GM06990 (cell line): ENCODE measurements at regions not wholly inside any gene's neighbourhood (a gene's known extent, or its start where the extent isn't known, plus 50 kb on each side); places are given as distances from the start of the nearest gene placed in this dataset.
"Not testable (repeated sequence)": the region's sequence is repeated elsewhere in the genome, so short reads cannot be mapped to it uniquely, and the experiment has no call there.

Experiments
- DNase-seq: peaks from one replicate; pipeline ENCODE4 v3.0.0-alpha.2; 2011; ENCODE audit not compliant: insufficient read length; ENCODE audit errors: extremely low read depth
- H3K27me3 ChIP-seq: replicated peaks from 2 replicates; pipeline ENCODE4 v1.6.0; 2011; ENCODE audit warnings: low read length; ENCODE audit not compliant: control insufficient read depth, insufficient read depth
- H3K36me3 ChIP-seq: 2 replicates; pipeline ENCODE4 v1.5.1; 2011; ENCODE audit warnings: low read length; ENCODE audit not compliant: control insufficient read depth, insufficient read depth
- H3K4me3 ChIP-seq: replicated peaks from 2 replicates; pipeline ENCODE4 v1.5.1; 2011; ENCODE audit warnings: low read depth, mild to moderate bottlenecking, control low read depth, low read length

DNA sequence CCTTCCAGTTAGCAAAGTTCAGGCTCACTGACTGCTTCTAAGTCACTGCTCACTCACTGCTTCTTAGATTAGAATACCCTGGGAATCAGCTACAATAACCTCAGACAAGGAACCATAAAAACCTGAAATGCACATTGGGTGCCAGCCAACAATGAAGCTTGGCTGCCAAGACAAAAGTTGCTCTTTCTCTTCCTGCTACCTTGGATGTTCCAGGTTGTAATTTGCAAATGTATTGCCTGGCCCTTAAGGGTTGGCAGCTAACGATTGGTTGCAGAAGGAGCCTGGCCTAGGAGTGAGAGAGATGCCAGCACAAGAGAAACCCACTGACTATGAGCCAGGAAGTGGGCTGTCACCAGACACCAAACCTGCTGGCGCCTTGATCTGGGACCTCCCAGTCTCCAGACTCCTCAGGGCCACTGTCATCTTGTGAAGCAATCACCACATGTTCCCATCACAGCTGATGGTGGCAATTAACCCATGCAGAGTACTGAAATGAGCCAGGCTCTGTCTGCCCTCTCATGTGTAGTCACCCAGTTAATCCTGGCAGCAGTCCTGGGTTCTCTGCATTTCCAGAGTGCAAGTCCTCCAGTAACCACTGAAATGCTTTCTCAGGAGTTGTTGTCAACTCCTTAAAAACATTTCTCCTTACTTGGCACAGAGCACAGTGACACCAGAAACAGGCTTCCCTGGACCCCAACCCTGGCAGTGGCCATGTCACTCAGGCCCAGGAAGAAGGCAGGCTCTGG, 240.3 kb upstream of the NPAP1 start:
- DNase-seq, H3K4me3 ChIP-seq, H3K36me3 ChIP-seq, H3K27me3 ChIP-seq: not testable (repeated sequence)

DNA sequence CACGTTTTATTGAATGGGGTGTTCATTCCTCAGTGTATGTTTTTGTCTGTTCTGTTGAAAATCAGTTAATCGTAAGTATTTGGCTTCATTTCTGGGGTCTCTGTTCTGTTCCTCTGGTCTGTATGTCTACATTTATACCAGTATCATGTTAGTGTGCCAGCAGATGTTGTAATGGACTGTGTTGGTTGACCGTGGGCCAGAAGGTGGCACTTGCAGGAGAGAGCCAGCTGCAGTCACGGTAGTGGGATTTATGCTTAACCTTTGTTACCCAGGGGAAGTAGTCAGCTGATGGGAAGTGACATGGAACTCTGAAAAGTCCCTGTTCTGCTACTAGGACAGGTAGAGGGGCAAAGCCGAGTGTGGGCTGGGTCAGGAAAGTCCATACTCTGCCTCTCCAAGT, 238.3 kb upstream of the NPAP1 start:
- DNase-seq, H3K4me3 ChIP-seq, H3K27me3 ChIP-seq, H3K36me3 ChIP-seq: not testable (repeated sequence)

DNA sequence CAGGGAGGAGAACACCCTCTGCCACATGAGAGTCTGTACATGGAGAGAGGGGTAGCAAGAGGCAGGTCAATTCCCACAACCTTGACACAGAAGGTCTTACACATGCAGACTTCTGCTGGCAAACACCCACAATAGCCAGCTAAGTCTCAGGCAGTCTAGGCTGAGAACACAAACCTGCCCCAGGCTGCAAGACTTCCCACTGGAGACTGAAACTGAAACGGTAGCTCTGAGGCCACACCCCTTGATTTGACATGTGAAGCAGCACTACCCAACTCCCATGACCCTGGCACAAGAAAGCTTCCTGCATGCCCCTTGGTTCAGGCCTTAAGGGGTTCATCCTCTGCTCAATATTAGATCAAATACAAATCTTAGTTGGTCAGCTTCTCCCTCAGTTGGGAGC, 237.8 kb upstream of the NPAP1 start:
- not testable (repeated sequence) for H3K4me3 ChIP-seq, H3K36me3 ChIP-seq, DNase-seq, H3K27me3 ChIP-seq

DNA sequence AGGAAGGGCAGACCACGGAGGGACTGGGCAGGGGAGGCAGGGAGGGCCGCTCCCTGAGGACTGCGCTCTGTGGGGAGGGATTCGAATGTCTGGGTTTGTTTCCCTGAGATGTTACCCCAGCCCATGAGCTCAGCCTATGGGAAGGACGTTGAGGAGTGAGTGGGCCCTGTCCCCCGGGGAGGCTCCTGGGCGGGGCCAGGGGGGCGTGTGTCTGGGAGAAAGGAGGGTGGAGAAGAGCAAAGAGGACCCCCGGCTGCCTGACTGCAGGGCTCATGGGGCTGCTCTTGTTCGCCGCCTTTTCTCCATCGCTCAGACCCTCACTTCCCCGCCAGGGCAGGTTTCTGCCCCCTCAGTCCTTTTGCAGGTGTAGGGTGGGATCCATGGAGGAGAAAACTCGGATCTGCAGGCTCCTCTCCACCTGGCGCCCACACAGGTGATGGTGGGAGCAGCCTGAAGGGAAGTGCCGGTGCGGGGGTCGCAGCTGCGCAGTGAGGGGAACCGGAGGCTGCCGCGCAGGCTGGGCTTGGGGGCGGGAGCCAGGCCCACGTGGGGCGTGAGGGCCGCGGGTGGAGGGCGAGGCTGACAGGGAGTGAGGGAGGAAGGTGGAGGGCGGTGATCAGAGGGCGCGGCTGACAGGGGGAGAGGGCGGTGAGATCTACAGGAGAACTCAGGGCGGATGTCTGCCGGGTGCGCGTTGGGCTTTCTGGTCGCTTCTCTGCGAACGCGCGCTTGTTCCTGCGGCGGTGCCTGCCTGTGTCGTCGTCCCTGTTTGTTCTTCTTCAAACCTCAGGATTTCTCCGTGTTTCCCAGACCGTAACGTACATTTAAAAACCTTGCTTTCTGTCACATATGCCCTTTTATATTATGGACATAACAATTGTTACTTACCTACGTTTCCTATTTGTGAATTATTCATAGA, 198.2 kb upstream of the NPAP1 start:
- DNase-seq, H3K27me3 ChIP-seq, H3K4me3 ChIP-seq, H3K36me3 ChIP-seq: not testable (repeated sequence)

DNA sequence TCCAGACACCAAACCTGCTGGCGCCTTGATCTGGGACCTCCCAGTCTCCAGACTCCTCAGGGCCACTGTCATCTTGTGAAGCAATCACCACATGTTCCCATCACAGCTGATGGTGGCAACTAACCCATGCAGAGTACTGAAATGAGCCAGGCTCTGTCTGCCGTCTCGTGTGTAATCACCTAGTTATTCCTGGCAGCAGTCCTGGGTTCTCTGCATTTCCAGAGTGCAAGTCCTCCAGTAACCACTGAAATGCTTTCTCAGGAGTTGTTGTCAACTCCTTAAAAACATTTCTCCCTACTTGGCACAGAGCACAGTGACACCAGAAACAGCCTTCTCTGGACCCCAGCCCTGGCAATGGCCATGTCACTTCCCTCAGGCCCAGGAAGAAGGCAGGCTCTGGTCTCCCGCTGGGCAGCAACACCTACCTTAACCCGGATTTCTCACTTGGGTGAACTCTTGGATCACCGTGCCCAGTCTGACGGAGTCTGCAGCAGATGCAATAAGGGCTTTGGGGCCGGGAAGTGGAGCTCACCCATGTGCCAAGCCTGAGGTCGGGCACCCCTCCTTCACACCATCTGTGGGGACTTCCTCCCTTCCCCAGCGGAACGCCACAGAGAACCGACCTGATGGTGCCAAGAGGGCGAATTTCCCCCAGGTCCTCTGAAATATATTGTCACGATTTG, 189.5 kb upstream of the NPAP1 start:
- not testable (repeated sequence) for DNase-seq, H3K4me3 ChIP-seq, H3K27me3 ChIP-seq, H3K36me3 ChIP-seq

DNA sequence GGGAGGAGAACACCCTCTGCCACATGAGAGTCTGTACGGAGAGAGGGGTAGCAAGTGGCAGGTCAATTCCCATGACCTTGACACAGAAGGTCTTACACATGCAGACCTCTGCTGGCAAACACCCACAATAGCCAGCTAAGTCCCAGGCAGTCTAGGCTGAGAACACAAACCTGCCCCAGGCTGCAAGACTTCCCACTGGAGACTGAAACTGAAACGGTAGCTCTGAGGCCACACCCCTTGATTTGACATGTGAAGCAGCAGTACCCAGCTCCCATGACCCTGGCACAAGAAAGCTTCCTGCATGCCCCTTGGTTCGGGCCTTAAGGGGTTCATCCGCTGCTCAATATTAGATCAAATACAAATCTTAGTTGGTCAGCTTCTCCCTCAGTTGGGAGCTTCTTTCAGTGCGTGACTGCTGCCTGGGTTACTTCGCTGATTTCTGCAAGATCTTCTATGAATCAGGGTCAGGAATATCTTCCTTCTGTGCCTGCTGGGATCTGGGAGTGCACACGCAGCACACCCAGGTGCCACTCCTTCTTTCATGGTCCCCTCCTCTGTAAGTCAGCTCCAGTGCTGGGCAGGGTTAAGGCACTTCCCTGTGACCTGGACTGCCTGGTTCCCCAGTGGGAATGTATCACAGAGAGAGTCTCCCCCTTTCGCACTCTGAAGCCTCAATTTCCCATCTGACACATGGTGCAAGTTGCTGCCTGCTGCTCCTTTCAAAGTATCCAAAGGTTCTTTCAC, 187.2 kb upstream of the NPAP1 start:
- not testable (repeated sequence) for H3K27me3 ChIP-seq, H3K4me3 ChIP-seq, DNase-seq, H3K36me3 ChIP-seq

DNA sequence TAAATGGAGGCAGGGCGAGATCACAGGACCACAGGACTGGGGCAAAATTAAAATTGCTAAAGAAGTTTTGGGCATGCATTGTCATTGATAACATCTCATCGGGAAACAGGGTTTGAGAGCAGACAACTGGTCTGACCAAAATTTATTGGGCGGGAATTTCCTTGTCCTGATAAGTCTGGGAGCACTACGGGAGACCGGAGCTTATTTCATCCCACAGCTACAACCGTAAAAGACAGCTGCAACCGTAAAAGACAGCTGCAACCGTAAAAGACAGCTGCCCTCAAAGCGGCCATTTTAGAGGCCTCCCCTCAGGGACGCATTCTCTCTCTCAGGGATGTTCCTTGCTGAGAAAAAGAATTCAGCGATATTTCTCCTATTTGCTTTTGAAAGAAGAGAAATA, 170.4 kb upstream of the NPAP1 start:
- H3K4me3 ChIP-seq, result not testable (repeated sequence)

DNA sequence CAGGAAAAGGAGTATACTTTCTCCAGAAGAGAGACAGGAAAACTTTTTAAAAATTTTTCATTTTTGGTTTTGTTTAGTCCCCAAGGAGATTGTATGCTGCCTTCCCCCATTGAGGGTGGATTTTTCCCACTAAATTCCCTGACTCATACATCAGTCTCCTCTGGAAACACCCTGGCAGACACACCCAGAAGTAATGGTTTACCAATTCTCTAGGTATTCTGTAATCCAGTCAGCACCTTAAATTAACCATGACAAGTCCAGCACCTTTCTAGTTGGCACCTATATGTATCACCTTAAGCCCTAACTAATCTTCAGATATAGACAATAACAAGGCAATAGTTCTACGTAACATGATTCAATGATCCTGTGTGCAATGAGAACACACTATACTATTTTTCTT, 165.9 kb upstream of the NPAP1 start:
- not testable (repeated sequence) for H3K27me3 ChIP-seq, DNase-seq, H3K4me3 ChIP-seq, H3K36me3 ChIP-seq

More for the DNA sequence above, 170.4 kb upstream of the NPAP1 start:
- H3K36me3 ChIP-seq, DNase-seq, H3K27me3 ChIP-seq: not testable (repeated sequence)

DNA sequence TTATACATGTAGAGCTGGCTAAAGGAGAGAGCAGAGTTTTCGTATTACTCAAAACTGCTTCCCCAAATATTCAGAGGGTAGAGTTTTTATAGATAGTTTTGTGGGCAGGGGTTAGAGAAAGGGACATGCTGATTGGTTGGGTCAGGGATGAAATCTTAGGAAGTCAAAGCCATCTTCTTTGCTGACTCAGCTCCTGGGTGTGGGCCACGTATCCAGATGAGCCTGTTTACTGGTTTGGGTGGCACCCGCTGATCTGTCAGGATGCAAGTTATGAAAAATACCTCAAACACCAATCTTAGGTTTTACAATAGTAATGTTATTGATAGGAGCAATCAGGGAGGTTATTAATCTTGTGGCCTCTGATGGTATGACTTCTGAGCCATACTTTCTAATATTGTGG, 164.0 kb upstream of the NPAP1 start:
- DNase-seq, H3K27me3 ChIP-seq, H3K36me3 ChIP-seq, H3K4me3 ChIP-seq: not testable (repeated sequence)

DNA sequence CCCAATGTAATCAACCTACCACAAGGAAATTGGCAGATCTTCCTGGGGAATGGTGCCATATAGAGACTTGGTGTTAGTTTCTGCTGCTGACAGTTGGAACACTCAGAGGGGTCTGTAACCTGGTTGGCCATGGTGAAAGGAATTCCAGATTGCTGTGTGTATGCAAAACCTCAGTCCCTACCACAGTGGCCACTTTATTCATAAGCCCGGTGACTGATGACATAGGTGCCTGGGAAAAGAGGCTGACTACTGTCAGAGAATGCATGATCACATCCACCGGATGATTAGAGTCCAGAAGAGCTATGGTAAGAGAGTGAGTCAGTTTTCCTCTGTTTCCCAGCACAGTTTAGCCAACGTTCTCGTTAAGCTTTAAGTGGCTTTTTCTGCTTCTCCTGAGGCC, 156.8 kb upstream of the NPAP1 start:
- H3K4me3 ChIP-seq, H3K36me3 ChIP-seq, DNase-seq, H3K27me3 ChIP-seq: not testable (repeated sequence)

DNA sequence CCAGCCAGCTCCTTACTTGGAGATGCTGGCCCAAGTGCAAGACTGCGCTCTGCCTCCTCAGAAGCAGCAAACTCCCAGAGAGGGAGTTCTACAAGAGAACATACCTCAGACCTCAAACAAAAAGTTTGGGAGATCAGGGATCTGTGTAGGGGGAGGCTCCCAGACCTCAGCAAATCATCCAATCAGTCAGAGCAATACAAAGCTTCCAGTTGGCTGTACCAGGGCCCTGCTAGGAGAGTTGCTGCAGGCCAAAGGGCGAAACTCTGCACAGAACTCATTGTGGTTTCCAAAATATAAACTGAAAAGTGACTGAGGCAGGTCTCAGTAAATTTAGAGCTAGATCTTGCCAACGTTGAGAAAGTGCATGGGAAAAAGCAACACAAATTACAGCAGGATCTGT, 144.3 kb upstream of the NPAP1 start:
- H3K36me3 ChIP-seq, H3K4me3 ChIP-seq, H3K27me3 ChIP-seq, DNase-seq: not testable (repeated sequence)

DNA sequence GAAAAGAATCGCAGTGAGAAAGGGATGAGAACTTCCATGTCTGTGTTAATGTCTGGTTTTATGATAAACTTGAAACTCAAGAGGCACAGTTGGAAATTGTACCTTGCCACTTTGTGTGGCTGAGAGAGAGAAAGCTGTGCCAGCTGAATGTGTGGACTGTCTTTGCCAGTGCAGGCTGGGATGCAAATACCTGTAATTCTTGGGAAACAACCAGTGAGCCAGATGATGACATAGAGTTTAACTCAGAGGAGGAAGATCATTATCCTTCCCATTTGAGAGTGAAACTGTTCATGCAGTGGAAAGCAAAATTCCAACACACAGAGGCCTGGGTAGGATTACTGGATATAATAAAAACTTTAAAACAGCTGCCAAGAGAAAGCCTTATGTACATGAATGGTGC, 141.5 kb upstream of the NPAP1 start:
- not testable (repeated sequence) for DNase-seq, H3K36me3 ChIP-seq, H3K4me3 ChIP-seq, H3K27me3 ChIP-seq

DNA sequence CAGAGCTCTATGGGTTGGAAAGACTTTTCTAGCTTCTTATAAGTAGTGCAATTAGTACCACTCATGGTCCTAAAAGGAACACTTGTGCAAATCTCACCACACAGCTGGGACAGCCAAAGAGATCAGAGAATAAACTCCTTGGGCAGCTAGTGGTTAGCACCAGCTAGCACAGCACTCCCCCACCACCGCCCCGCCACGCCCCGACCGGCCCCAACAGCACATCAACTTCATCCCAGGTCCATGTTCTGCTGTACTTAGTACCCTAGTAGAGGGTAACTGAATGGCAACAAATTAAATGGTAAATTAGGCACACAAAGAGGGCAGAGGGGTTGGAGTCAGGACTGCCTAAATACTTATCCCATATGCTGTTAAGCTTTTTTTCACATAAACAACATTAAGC, 118.3 kb upstream of the NPAP1 start:
- H3K27me3 ChIP-seq, H3K36me3 ChIP-seq, H3K4me3 ChIP-seq, DNase-seq: not testable (repeated sequence)
